Activated naive CD4-positive, alpha-beta T cell treated with anti-CD3 and anti-CD28 coated beads, Interleukin-2, amount 50 U/mL, for 24 hours (primary cell): ENCODE measurements at regions not wholly inside any gene's neighbourhood (a gene's known extent, or its start where the extent isn't known, plus 50 kb on each side); places are given as distances from the start of the nearest gene placed in this dataset.

Source experiments
- H3K27ac Mint-ChIP-seq: one replicate; pipeline ENCODE4 v1.8.0; 2021; ENCODE audit warnings: mild to moderate bottlenecking, mixed read lengths
- H3K27me3 Mint-ChIP-seq: one replicate; pipeline ENCODE4 v1.8.0; 2021; ENCODE audit warnings: mixed read lengths
- H3K36me3 Mint-ChIP-seq: one replicate; pipeline ENCODE4 v1.8.0; 2021; ENCODE audit warnings: mixed read lengths
- H3K4me1 Mint-ChIP-seq: one replicate; pipeline ENCODE4 v1.8.0; 2021; ENCODE audit warnings: mixed read lengths
- H3K4me3 Mint-ChIP-seq: one replicate; pipeline ENCODE4 v1.8.0; 2021; ENCODE audit warnings: mild to moderate bottlenecking, mixed read lengths
- H3K9me3 Mint-ChIP-seq: one replicate; pipeline ENCODE4 v1.8.0; 2021; ENCODE audit warnings: mixed read lengths

GRCh38 chr6:91715171-91715805 lies 1128.4 kb upstream of the MAP3K7 start:
- Mint-ChIP-seq H3K9me3 (no peaks in the 10 kb centered on the region), H3K27ac (no peak overlapping the region), H3K36me3 (no peaks in the 10 kb centered on the region), H3K4me3 (no peak overlapping the region), H3K4me1 (no peaks in the 10 kb centered on the region), H3K27me3 (no peaks in the 10 kb centered on the region)

GRCh38 chr6:91713911-91714310 lies 1127.0 kb upstream of the MAP3K7 start:
- no peak overlapping the region for H3K27ac Mint-ChIP-seq
- no peaks in the 10 kb centered on the region for H3K27me3 Mint-ChIP-seq
- H3K4me3 Mint-ChIP-seq = no peak overlapping the region
- H3K36me3 Mint-ChIP-seq = no peaks in the 10 kb centered on the region
- no peaks in the 10 kb centered on the region for H3K9me3 Mint-ChIP-seq
- no peaks in the 10 kb centered on the region for H3K4me1 Mint-ChIP-seq

DNA sequence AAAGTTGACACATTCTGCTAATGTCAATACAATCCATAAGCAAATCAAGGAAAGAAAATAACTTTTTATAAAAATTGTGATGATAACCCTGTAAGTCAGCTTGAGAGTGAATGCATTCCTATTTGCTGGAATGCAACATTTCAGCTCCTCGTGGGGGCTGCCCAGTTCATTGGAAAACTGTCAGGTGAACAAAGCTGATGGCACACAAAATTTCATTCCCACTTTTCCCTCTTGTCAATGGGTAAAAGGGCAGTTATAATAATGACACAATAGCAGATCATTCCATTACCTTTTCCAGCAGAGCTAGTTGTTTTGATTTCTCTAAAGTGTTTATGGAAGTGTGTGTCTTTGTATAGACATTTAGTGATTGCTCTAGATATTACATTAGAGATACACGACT lies 1124.6 kb upstream of the MAP3K7 start:
- Mint-ChIP-seq H3K27me3 (no peaks in the 10 kb centered on the region), H3K4me1 (no peaks in the 10 kb centered on the region), H3K27ac (no peak overlapping the region), H3K9me3 (no peaks in the 10 kb centered on the region), H3K4me3 (no peak overlapping the region), H3K36me3 (no peaks in the 10 kb centered on the region)

DNA sequence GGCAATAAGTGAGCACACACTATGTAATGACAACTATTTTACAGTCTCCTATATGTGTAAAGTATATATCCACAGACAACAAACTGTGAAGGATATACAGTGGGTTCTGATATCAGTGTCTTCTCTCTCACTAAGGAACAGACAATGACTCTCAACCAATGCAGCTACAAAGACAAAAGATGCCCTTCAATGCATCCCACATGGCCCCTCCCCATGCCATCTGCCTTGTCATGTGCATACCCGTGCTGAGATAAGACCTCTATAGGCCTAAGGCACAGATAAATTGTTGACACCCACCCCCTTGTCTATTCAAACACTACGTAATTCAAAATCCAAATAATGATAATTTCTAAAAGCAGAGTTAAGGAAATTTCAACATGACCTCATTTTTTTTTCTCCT lies 1123.5 kb upstream of the MAP3K7 start:
- no peak overlapping the region for H3K4me3 Mint-ChIP-seq
- no peak overlapping the region for H3K27ac Mint-ChIP-seq
- no peaks in the 10 kb centered on the region for H3K36me3 Mint-ChIP-seq
- no peaks in the 10 kb centered on the region for H3K9me3 Mint-ChIP-seq
- no peaks in the 10 kb centered on the region for H3K27me3 Mint-ChIP-seq
- no peaks in the 10 kb centered on the region for H3K4me1 Mint-ChIP-seq

DNA sequence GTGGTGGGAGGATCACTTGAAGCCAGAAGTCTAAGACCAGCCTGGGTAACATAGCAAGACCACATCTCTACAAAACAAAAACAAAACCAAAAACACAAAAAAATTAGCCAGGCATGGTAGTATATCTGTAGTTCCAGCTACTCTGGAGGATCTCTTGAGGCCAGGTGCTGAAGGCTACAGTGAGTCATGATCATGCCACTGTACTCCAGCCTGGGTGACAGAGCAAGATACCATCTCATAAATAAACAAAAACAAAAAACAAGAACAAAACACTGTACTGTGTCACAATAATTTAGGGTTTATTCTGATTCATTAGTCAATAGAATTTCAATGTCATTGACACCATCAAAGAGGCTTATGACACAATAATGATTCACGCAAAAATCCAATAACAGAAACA lies 1121.7 kb upstream of the MAP3K7 start:
- Mint-ChIP-seq H3K4me3 (no peak overlapping the region), H3K27me3 (no peaks in the 10 kb centered on the region), H3K4me1 (no peaks in the 10 kb centered on the region), H3K27ac (no peak overlapping the region), H3K9me3 (no peaks in the 10 kb centered on the region), H3K36me3 (no peaks in the 10 kb centered on the region)

DNA sequence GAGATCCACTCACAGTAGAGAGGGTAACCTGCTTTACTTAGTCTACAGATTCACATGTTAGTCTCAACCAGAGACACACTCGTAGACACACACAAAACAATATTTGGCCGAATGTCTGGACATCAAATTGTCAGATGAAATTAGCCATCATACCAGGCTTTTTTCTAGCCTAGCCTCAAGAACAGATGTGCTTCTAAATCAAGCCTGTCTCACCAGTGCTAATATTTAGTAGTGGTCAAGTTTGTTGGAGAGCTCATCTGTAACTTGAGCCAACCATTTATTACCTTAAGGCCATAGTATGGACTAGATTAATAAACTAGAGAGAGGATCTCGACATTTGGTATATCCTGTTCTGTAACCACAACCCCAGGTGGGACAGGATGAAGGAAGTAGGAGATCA lies 1118.8 kb upstream of the MAP3K7 start:
- no peaks in the 10 kb centered on the region for H3K4me1 Mint-ChIP-seq

GRCh38 chr6:91704531-91704930 lies 1117.7 kb upstream of the MAP3K7 start:
- no peaks in the 10 kb centered on the region for H3K27me3 Mint-ChIP-seq

More for the DNA sequence above, 1118.8 kb upstream of the MAP3K7 start:
- no peaks in the 10 kb centered on the region for H3K27me3 Mint-ChIP-seq
- no peak overlapping the region for H3K4me3 Mint-ChIP-seq
- H3K36me3 Mint-ChIP-seq = no peaks in the 10 kb centered on the region
- no peak overlapping the region for H3K27ac Mint-ChIP-seq
- no peaks in the 10 kb centered on the region for H3K9me3 Mint-ChIP-seq

GRCh38 chr6:91697010-91697695 lies 1110.3 kb upstream of the MAP3K7 start:
- no peaks in the 10 kb centered on the region for H3K4me1 Mint-ChIP-seq
- H3K4me3 Mint-ChIP-seq = no peak overlapping the region
- H3K9me3 Mint-ChIP-seq = no peaks in the 10 kb centered on the region
- no peaks in the 10 kb centered on the region for H3K27me3 Mint-ChIP-seq
- no peaks in the 10 kb centered on the region for H3K36me3 Mint-ChIP-seq
- H3K27ac Mint-ChIP-seq = no peak overlapping the region

More at GRCh38 chr6:91704531-91704930, 1117.7 kb upstream of the MAP3K7 start:
- H3K27ac Mint-ChIP-seq = no peak overlapping the region
- H3K9me3 Mint-ChIP-seq = no peaks in the 10 kb centered on the region
- H3K36me3 Mint-ChIP-seq = no peaks in the 10 kb centered on the region
- H3K4me1 Mint-ChIP-seq = no peaks in the 10 kb centered on the region
- H3K4me3 Mint-ChIP-seq = no peak overlapping the region

DNA sequence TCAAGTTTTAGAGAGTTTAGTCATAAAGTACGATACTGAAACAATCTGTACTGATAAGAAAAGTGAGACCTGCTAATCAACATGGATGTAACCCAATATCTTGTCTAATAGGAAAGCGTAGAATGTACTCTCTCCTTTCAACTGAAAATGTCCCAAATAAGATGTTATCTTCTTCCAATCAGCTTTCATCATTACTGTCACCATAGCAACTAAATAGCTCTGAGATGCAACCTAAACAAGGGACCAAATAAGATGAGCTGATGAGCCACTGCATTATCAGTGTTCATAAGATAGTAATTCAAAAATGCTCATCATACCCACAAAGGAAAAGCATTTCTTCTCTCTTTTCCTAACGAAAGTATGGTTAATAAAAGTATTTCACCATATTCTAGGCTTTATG lies 1108.3 kb upstream of the MAP3K7 start:
- H3K9me3 Mint-ChIP-seq = no peaks in the 10 kb centered on the region
- no peaks in the 10 kb centered on the region for H3K4me1 Mint-ChIP-seq
- no peaks in the 10 kb centered on the region for H3K27me3 Mint-ChIP-seq
- H3K4me3 Mint-ChIP-seq = no peak overlapping the region
- no peaks in the 10 kb centered on the region for H3K36me3 Mint-ChIP-seq
- no peak overlapping the region for H3K27ac Mint-ChIP-seq

GRCh38 chr6:91694016-91694654 lies 1107.3 kb upstream of the MAP3K7 start:
- Mint-ChIP-seq H3K36me3 (no peaks in the 10 kb centered on the region), H3K27me3 (no peaks in the 10 kb centered on the region), H3K4me3 (no peak overlapping the region), H3K27ac (no peak overlapping the region), H3K4me1 (no peaks in the 10 kb centered on the region), H3K9me3 (no peaks in the 10 kb centered on the region)

DNA sequence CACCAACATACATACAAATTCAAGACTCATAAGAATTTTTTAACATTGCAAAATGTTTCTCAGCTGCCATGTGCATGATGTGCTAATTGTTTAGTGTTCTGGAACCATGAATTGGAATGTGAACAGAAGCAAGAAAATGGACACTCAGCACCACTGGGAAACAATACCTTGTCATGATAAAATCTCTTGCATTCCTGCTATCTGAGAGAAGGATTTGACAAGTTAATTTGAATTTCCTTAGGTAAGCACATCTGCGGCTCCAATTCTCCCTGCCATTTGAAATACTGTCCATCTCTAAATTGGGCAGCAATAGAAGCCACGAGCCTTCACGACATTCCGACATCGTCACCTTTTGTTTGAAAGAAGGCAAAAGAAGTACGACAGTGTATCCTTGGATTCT lies 1104.6 kb upstream of the MAP3K7 start:
- H3K4me3 Mint-ChIP-seq = no peak overlapping the region
- H3K9me3 Mint-ChIP-seq = no peaks in the 10 kb centered on the region
- H3K4me1 Mint-ChIP-seq = no peaks in the 10 kb centered on the region
- no peaks in the 10 kb centered on the region for H3K36me3 Mint-ChIP-seq
- H3K27ac Mint-ChIP-seq = no peak overlapping the region
- no peaks in the 10 kb centered on the region for H3K27me3 Mint-ChIP-seq

- Mint-ChIP-seq H3K27ac (no peak overlapping the region), H3K4me3 (no peak overlapping the region), H3K36me3 (no peaks in the 10 kb centered on the region), H3K9me3 (no peaks in the 10 kb centered on the region), H3K4me1 (no peaks in the 10 kb centered on the region), H3K27me3 (no peaks in the 10 kb centered on the region)
These were observed 1096.4 kb upstream of the MAP3K7 start for GRCh38 chr6:91683240-91683639.

DNA sequence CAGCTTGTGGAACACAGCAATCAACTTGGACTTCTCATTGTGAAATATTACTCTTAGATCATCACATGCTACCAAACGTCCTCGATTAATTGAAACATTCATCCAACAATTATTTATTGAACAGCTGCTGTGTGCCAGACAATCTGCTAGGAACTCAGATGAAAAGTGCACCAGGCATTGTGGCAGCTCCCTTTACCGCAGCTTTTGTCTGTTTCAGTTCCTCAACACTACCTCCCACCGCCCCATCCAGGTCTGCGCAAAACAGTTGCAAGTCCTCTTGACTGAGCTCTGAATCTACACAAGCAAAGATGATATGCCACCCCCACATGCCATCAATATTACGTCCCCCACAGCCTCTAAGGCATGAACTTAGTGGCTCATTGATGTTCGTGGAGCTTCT lies 1094.4 kb upstream of the MAP3K7 start:
- no peaks in the 10 kb centered on the region for H3K36me3 Mint-ChIP-seq
- no peaks in the 10 kb centered on the region for H3K9me3 Mint-ChIP-seq
- no peaks in the 10 kb centered on the region for H3K4me1 Mint-ChIP-seq
- H3K27ac Mint-ChIP-seq = no peak overlapping the region
- no peak overlapping the region for H3K4me3 Mint-ChIP-seq
- H3K27me3 Mint-ChIP-seq = no peaks in the 10 kb centered on the region

- no peaks in the 10 kb centered on the region for H3K4me1 Mint-ChIP-seq
- no peaks in the 10 kb centered on the region for H3K27me3 Mint-ChIP-seq
- H3K4me3 Mint-ChIP-seq = no peak overlapping the region
- no peak overlapping the region for H3K27ac Mint-ChIP-seq
- H3K36me3 Mint-ChIP-seq = no peaks in the 10 kb centered on the region
- no peaks in the 10 kb centered on the region for H3K9me3 Mint-ChIP-seq
These were observed 1092.0 kb upstream of the MAP3K7 start for GRCh38 chr6:91678679-91679446.

DNA sequence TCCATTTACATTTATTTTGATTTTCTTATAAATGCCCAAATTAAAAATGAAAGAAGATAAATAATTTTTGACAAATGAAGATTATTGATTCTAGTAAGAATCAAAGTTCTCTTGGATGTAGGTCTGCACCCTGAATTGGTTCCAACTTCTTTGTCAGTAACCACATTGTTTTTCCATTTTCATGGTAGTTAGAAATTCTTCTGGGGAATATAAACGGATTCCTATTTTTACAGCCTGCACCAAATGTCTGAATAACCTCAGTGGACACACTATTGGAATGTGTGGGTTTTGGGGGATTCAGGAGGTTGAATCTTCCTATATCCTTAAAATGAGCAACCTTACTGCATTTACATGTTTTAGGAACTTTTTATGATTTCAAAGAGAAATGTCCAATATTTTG lies 1085.3 kb upstream of the MAP3K7 start:
- Mint-ChIP-seq H3K4me1 (no peaks in the 10 kb centered on the region), H3K36me3 (no peaks in the 10 kb centered on the region), H3K4me3 (no peak overlapping the region), H3K27me3 (no peaks in the 10 kb centered on the region), H3K9me3 (no peaks in the 10 kb centered on the region), H3K27ac (no peak overlapping the region)

GRCh38 chr6:91669871-91670268 lies 1083.0 kb upstream of the MAP3K7 start:
- Mint-ChIP-seq H3K4me3 (no peak overlapping the region), H3K9me3 (no peaks in the 10 kb centered on the region), H3K27ac (no peak overlapping the region), H3K36me3 (no peaks in the 10 kb centered on the region), H3K27me3 (no peaks in the 10 kb centered on the region), H3K4me1 (no peaks in the 10 kb centered on the region)
